ENCODE measurements at regions not wholly inside any gene's neighbourhood (a gene's known extent, or its start where the extent isn't known, plus 50 kb on each side); places are given as distances from the start of the nearest gene placed in this dataset.

DNA sequence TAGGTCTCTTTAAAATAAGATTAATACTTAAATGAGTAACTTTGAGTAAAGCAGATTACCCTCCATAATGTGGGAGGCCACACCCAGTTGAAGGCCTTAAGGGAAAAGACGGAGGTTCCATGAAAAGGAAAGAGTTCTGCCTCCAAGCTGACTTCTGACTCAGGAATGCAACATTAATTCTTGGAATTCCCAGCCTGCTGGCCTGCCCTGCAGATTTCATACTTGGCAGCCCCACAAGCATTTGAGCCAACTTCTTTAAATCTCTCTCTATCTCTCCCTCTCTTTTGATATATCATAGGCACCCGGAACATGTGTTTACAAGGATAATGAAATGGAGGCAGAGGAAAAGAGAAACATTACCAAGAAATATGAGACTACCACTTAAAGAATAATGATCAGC is 902.3 kb upstream of the MIR17HG start:
- H3K27ac Mint-ChIP-seq (ENCODE audit: unreplicated experiment) = no peak overlapping the region

DNA sequence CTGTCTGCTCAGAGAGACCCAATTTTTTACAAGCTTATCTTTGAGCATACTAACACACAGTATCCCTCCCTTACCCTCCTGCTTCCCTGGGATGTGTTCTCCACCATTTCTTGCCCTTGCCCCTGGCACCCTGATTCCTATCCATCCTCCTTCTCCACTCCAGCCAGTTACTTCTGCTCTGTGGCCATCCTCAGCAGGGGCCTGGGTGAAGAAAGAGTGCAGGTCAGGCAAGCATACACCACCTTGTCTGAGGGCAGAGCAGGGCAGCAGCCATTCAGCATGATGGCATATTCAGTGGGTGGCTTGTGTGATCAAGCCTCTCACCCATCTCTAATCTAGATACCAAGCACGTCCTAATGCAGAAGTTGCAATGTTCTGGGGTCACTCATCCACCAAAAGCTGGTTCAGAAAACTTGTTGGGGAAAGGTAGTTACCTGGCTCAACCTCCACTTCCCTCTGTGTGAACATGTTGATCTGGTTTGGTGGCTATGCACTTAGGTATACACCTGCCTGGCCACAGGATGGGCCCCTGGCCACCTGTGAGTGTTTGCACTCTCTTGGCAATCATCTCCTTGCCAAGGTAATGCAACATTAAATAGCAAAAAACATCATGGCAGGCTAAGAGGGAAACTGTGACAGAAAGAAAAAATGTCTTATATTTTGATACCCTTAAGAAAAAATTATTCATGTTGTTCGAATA is 900.3 kb upstream of the MIR17HG start:
- H3K4me1 Mint-ChIP-seq (ENCODE audit: unreplicated experiment) = peaks cover 4% of the 10 kb centered on the region
- no peak for TF ChIP-seq CTCF (IDR thresholded peaks at IDR 0.05; ENCODE audit: unreplicated experiment)
- H3K27me3 Mint-ChIP-seq (ENCODE audit: unreplicated experiment) = peaks cover 1% of the 10 kb centered on the region
- no peak for DNase-seq (ENCODE audit: low spot score)
- H3K27ac Mint-ChIP-seq (ENCODE audit: unreplicated experiment) = no peak overlapping the region
- no peaks in the 10 kb centered on the region for H3K9me3 Mint-ChIP-seq (ENCODE audit: unreplicated experiment)
- H3K4me3 Mint-ChIP-seq (ENCODE audit: unreplicated experiment) = no peak overlapping the region
- H3K36me3 Mint-ChIP-seq (ENCODE audit: low read depth, unreplicated experiment) = no peaks in the 10 kb centered on the region

More for the DNA sequence above, 902.3 kb upstream of the MIR17HG start:
- no peak for TF ChIP-seq CTCF (IDR thresholded peaks at IDR 0.05; ENCODE audit: unreplicated experiment)
- Mint-ChIP-seq H3K36me3 (ENCODE audit: low read depth, unreplicated experiment) (no peaks in the 10 kb centered on the region), H3K4me3 (ENCODE audit: unreplicated experiment) (no peak overlapping the region), H3K4me1 (ENCODE audit: unreplicated experiment) (peaks cover 4% of the 10 kb centered on the region), H3K27me3 (ENCODE audit: unreplicated experiment) (peaks cover 1% of the 10 kb centered on the region), H3K9me3 (ENCODE audit: unreplicated experiment) (no peaks in the 10 kb centered on the region)
- DNase-seq (ENCODE audit: low spot score) = no peak

GRCh38 chr13:90447734-90448101 is 899.8 kb upstream of the MIR17HG start:
- Mint-ChIP-seq H3K36me3 (ENCODE audit: low read depth, unreplicated experiment) (no peaks in the 10 kb centered on the region), H3K4me1 (ENCODE audit: unreplicated experiment) (peaks cover 4% of the 10 kb centered on the region), H3K9me3 (ENCODE audit: unreplicated experiment) (no peaks in the 10 kb centered on the region), H3K27me3 (ENCODE audit: unreplicated experiment) (peaks cover 1% of the 10 kb centered on the region), H3K27ac (ENCODE audit: unreplicated experiment) (no peak overlapping the region), H3K4me3 (ENCODE audit: unreplicated experiment) (no peak overlapping the region)
- DNase-seq (ENCODE audit: low spot score) = no peak
- no peak for TF ChIP-seq CTCF (IDR thresholded peaks at IDR 0.05; ENCODE audit: unreplicated experiment)

- no peak for DNase-seq (ENCODE audit: low spot score)
- no peak overlapping the region for H3K27ac Mint-ChIP-seq (ENCODE audit: unreplicated experiment)
These were observed 898.9 kb upstream of the MIR17HG start for GRCh38 chr13:90448466-90449037.

More at GRCh38 chr13:90448466-90449037, 898.9 kb upstream of the MIR17HG start:
- H3K9me3 Mint-ChIP-seq (ENCODE audit: unreplicated experiment) = no peaks in the 10 kb centered on the region
- no peak for TF ChIP-seq CTCF (IDR thresholded peaks at IDR 0.05; ENCODE audit: unreplicated experiment)
- peaks cover 4% of the 10 kb centered on the region for H3K4me1 Mint-ChIP-seq (ENCODE audit: unreplicated experiment)
- H3K4me3 Mint-ChIP-seq (ENCODE audit: unreplicated experiment) = no peak overlapping the region
- peaks cover 1% of the 10 kb centered on the region for H3K27me3 Mint-ChIP-seq (ENCODE audit: unreplicated experiment)
- no peaks in the 10 kb centered on the region for H3K36me3 Mint-ChIP-seq (ENCODE audit: low read depth, unreplicated experiment)
